ENCODE measurements at regions not wholly inside any gene's neighbourhood (a gene's known extent, or its start where the extent isn't known, plus 50 kb on each side); places are given as distances from the start of the nearest gene placed in this dataset.
A peak's percentile ranks its signal among the peaks of the same experiment; 100 is the strongest.

DNA sequence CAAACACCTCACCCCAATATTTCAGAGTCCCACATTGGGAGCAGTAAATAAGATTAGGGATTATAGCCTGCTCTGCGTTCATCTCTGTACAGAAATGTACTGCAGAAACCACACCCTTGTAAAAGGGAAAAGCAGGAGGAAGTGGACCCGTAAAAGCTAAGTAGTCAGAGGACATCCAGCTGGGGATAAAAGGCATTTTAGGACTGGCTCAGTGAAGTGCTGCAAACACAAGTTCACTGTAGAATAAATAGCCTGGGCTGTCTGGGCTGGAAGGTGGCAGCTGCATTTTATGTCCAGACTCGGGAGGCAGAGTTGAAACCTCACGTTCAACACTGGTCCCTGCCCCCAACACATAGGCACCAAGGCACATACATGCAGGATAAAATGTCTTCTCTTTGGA is 178.7 kb upstream of the FAT1 start:
- Mint-ChIP-seq H3K36me3 (ENCODE audit: low read depth) (no peaks in the 10 kb centered on the region), H3K27me3 (ENCODE audit: insufficient read depth) (no peaks in the 10 kb centered on the region), H3K4me1 (ENCODE audit: low read depth) (peaks cover 59% of the 10 kb centered on the region), H3K27ac (no peak overlapping the region), H3K4me3 (no peak overlapping the region), H3K9me3 (no peaks in the 10 kb centered on the region)
- TF ChIP-seq, protein P1, sequence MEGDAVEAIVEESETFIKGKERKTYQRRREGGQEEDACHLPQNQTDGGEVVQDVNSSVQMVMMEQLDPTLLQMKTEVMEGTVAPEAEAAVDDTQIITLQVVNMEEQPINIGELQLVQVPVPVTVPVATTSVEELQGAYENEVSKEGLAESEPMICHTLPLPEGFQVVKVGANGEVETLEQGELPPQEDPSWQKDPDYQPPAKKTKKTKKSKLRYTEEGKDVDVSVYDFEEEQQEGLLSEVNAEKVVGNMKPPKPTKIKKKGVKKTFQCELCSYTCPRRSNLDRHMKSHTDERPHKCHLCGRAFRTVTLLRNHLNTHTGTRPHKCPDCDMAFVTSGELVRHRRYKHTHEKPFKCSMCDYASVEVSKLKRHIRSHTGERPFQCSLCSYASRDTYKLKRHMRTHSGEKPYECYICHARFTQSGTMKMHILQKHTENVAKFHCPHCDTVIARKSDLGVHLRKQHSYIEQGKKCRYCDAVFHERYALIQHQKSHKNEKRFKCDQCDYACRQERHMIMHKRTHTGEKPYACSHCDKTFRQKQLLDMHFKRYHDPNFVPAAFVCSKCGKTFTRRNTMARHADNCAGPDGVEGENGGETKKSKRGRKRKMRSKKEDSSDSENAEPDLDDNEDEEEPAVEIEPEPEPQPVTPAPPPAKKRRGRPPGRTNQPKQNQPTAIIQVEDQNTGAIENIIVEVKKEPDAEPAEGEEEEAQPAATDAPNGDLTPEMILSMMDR (IDR thresholded peaks at IDR 0.05) = no peak
- DNase-seq = no peak

DNA sequence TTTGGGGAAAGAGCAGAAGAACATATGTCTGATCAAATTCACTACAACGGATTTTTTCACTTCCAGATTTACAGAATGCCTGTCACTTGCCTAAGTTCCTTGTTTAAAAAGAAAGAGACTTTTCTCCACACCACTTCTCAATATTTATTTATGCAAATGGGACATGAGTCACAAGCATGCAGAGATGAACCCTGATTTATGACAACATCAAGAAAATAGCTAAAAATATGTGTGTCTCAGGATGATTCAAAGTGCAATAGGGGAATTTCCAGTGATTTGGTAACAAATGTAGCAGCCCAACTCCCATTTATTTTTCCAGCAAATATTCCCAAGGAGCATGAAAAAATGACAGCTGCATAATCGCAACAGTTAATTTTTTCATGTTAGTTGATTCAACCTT is 180.4 kb upstream of the FAT1 start:
- H3K27ac Mint-ChIP-seq = peak overlapping the region; percentile 55
- peak; percentile 86 for DNase-seq
- no peaks in the 10 kb centered on the region for H3K9me3 Mint-ChIP-seq
- H3K4me3 Mint-ChIP-seq = peak overlapping the region; percentile 40
- H3K4me1 Mint-ChIP-seq (ENCODE audit: low read depth) = peaks cover 59% of the 10 kb centered on the region
- TF ChIP-seq, protein P1 (IDR thresholded peaks at IDR 0.05) = no peak
- no peaks in the 10 kb centered on the region for H3K36me3 Mint-ChIP-seq (ENCODE audit: low read depth)
- no peaks in the 10 kb centered on the region for H3K27me3 Mint-ChIP-seq (ENCODE audit: insufficient read depth)

DNA sequence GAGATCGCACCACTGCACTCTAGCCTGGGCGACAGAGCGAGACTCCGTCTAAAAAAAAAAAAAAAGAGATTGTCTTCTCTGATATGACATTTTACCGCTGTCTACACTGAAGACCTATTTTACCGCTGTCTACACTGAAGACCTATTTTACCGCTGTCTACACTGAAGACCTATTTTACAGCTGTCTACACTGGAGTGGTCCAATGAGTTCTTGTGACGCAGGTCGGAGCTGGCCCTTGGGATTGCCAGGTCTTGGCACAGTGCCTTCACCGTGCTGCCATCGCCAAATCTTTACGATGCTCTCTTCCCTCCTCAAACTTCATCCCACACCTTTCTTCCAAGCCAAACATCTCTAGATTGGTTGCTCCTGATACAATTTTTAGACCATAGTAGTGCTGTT is 183.1 kb upstream of the FAT1 start:
- no peaks in the 10 kb centered on the region for H3K36me3 Mint-ChIP-seq (ENCODE audit: low read depth)
- H3K27ac Mint-ChIP-seq = no peak overlapping the region
- no peak overlapping the region for H3K4me3 Mint-ChIP-seq
- no peak for DNase-seq
- no peaks in the 10 kb centered on the region for H3K9me3 Mint-ChIP-seq
- H3K4me1 Mint-ChIP-seq (ENCODE audit: low read depth) = peaks cover 38% of the 10 kb centered on the region
- no peaks in the 10 kb centered on the region for H3K27me3 Mint-ChIP-seq (ENCODE audit: insufficient read depth)
- TF ChIP-seq, protein P1 (IDR thresholded peaks at IDR 0.05) = no peak

DNA sequence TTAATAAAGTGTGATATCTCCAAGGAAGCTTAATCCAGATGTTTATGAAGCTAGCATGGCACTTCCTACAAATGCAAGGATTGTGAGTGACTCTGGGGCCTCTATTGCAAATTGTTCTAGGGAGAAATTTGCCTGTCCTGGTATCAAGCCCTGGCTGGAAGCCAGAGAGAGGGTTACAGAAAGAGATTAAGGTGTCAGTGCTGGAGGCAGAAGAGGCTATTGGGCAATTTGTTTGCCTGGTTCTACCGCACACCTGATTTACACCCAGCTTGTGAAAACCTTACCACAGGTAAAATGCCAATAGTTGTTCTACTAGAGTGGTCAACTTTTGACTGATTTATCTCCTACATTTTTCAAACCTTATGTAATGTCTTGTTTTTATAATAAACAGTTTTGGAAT is 186.7 kb upstream of the FAT1 start:
- no peaks in the 10 kb centered on the region for H3K9me3 Mint-ChIP-seq
- no peak for DNase-seq
- peaks cover 3% of the 10 kb centered on the region for H3K4me1 Mint-ChIP-seq (ENCODE audit: low read depth)
- TF ChIP-seq, protein P1 (IDR thresholded peaks at IDR 0.05) = no peak
- H3K27me3 Mint-ChIP-seq (ENCODE audit: insufficient read depth) = no peaks in the 10 kb centered on the region; the same call in 1 of the 2 replicates
- H3K27ac Mint-ChIP-seq = no peak overlapping the region
- no peaks in the 10 kb centered on the region for H3K36me3 Mint-ChIP-seq (ENCODE audit: low read depth)
- no peak overlapping the region for H3K4me3 Mint-ChIP-seq

DNA sequence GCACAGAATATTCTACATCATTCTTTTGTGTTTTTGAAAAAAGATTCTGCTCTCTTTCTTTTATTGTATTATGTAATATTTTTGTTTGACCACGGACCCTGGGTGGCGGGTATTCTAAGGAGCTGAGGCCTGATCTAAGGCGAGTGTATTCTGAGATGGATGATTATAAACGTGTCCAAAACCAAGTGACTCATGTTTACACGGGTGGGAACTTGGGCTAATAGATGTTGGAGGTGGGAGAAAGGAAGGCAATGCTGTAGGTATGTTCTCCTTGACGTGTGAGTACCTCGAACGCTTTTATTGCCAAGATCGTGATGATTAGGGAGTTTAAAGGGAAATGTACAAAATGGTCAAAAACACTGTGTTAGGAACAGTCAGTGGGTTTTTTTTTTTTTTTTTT is 188.9 kb upstream of the FAT1 start:
- H3K9me3 Mint-ChIP-seq = no peaks in the 10 kb centered on the region

More for the DNA sequence above, 188.9 kb upstream of the FAT1 start:
- Mint-ChIP-seq H3K4me1 (ENCODE audit: low read depth) (peaks cover 2% of the 10 kb centered on the region), H3K4me3 (no peak overlapping the region), H3K27me3 (ENCODE audit: insufficient read depth) (no peaks in the 10 kb centered on the region; the same call in 1 of the 2 replicates), H3K36me3 (ENCODE audit: low read depth) (no peaks in the 10 kb centered on the region; the same call in 1 of the 2 replicates), H3K27ac (no peak overlapping the region)
- TF ChIP-seq, protein P1 (IDR thresholded peaks at IDR 0.05) = no peak
- no peak for DNase-seq

Measured in HFFc6 (cell line).